Vagina (tissue), 2 donors: ENCODE measurements at regions not wholly inside any gene's neighbourhood (a gene's known extent, or its start where the extent isn't known, plus 50 kb on each side); places are given as distances from the start of the nearest gene placed in this dataset.

Experiments
- POLR2A ChIP-seq, 2 donors: fragments of 450-650 bp; IDR thresholded peaks; one replicate each; pipeline ENCODE4 v1.6.1; 2017; ENCODE audit warnings: antibody characterized with exemption in 2 of 2, mild to moderate bottlenecking in 2 of 2, moderate library complexity in 2 of 2
- TF ChIP-seq, protein P1 (sequence below), 3 experiments: fragments of 450-650 bp in 2 of 3; fragments of 200-600 bp in 1 of 3; sonication (generic) in 1 of 3; IDR thresholded peaks; one replicate each; pipeline ENCODE4 v1.5.1; 2017 to 2019; ENCODE audit warnings: antibody characterized with exemption in 3 of 3, mild to moderate bottlenecking in 2 of 3, moderate library complexity in 2 of 3

GRCh38 chr11:70500076-70500847, 101.9 kb downstream of the CTTN start:
- TF ChIP-seq, protein P1, sequence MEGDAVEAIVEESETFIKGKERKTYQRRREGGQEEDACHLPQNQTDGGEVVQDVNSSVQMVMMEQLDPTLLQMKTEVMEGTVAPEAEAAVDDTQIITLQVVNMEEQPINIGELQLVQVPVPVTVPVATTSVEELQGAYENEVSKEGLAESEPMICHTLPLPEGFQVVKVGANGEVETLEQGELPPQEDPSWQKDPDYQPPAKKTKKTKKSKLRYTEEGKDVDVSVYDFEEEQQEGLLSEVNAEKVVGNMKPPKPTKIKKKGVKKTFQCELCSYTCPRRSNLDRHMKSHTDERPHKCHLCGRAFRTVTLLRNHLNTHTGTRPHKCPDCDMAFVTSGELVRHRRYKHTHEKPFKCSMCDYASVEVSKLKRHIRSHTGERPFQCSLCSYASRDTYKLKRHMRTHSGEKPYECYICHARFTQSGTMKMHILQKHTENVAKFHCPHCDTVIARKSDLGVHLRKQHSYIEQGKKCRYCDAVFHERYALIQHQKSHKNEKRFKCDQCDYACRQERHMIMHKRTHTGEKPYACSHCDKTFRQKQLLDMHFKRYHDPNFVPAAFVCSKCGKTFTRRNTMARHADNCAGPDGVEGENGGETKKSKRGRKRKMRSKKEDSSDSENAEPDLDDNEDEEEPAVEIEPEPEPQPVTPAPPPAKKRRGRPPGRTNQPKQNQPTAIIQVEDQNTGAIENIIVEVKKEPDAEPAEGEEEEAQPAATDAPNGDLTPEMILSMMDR (IDR thresholded peaks at IDR 0.05) = no peak
- TF ChIP-seq POLR2A (IDR thresholded peaks at IDR 0.05) = no peak
